ENCODE measurements at regions not wholly inside any gene's neighbourhood (a gene's known extent, or its start where the extent isn't known, plus 50 kb on each side); places are given as distances from the start of the nearest gene placed in this dataset.

- TF ChIP-seq ZBTB21 (tag by site-specific recombination; IDR thresholded peaks at IDR 0.05) = no peak
- no peak for TF ChIP-seq KLF1 (tag by site-specific recombination; IDR thresholded peaks at IDR 0.05)
- TF ChIP-seq ZBTB7A (tag by site-specific recombination; IDR thresholded peaks at IDR 0.05; ENCODE audit: low read depth) = no peak
- no peak for TF ChIP-seq ELK4 (IDR thresholded peaks at IDR 0.05; ENCODE audit: borderline replicate concordance, low read depth, low read length)
- TF ChIP-seq ZFP41 (tag by site-specific recombination; IDR thresholded peaks at IDR 0.05; ENCODE audit: borderline replicate concordance) = no peak
- no peak for TF ChIP-seq ZNF600 (tag by site-specific recombination; IDR thresholded peaks at IDR 0.05)
- no peak for TF ChIP-seq GLI4 (tag by site-specific recombination; IDR thresholded peaks at IDR 0.05)
- TF ChIP-seq ZNF660 (tag by site-specific recombination; IDR thresholded peaks at IDR 0.05) = no peak
- no peak for TF ChIP-seq ZSCAN5A (tag by site-specific recombination; IDR thresholded peaks at IDR 0.05)
- no peak for TF ChIP-seq GLI2 (tag by site-specific recombination; IDR thresholded peaks at IDR 0.05; ENCODE audit: borderline replicate concordance, low read depth)
- TF ChIP-seq ZSCAN16 (tag by site-specific recombination; IDR thresholded peaks at IDR 0.05) = no peak
- TF ChIP-seq ZNF18 (tag by site-specific recombination; IDR thresholded peaks at IDR 0.05) = no peak
- no peak for TF ChIP-seq ZNF138 (tag by site-specific recombination; IDR thresholded peaks at IDR 0.05; ENCODE audit: borderline replicate concordance)
- no peak for TF ChIP-seq ZNF211 (tag by site-specific recombination; IDR thresholded peaks at IDR 0.05; ENCODE audit: low read depth)
- no peak for TF ChIP-seq PATZ1 (tag by site-specific recombination; IDR thresholded peaks at IDR 0.05)
- TF ChIP-seq ZNF223 (tag by site-specific recombination; IDR thresholded peaks at IDR 0.05) = no peak
- TF ChIP-seq YY2 (tag by site-specific recombination; IDR thresholded peaks at IDR 0.05) = no peak
- no peak for TF ChIP-seq ZNF16 (tag by site-specific recombination; IDR thresholded peaks at IDR 0.05; ENCODE audit: low read depth)
- TF ChIP-seq, protein P1, sequence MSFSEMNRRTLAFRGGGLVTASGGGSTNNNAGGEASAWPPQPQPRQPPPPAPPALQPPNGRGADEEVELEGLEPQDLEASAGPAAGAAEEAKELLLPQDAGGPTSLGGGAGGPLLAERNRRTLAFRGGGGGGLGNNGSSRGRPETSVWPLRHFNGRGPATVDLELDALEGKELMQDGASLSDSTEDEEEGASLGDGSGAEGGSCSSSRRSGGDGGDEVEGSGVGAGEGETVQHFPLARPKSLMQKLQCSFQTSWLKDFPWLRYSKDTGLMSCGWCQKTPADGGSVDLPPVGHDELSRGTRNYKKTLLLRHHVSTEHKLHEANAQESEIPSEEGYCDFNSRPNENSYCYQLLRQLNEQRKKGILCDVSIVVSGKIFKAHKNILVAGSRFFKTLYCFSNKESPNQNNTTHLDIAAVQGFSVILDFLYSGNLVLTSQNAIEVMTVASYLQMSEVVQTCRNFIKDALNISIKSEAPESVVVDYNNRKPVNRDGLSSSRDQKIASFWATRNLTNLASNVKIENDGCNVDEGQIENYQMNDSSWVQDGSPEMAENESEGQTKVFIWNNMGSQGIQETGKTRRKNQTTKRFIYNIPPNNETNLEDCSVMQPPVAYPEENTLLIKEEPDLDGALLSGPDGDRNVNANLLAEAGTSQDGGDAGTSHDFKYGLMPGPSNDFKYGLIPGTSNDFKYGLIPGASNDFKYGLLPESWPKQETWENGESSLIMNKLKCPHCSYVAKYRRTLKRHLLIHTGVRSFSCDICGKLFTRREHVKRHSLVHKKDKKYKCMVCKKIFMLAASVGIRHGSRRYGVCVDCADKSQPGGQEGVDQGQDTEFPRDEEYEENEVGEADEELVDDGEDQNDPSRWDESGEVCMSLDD (tag by site-specific recombination; IDR thresholded peaks at IDR 0.05) = no peak
Observed at GRCh38 chr7:81616951-81617350, 152.9 kb downstream of the HGF start.

More at GRCh38 chr7:81616951-81617350, 152.9 kb downstream of the HGF start:
- Histone ChIP-seq H3K36me3 (ENCODE audit: control insufficient read depth in 2 of 2, insufficient read depth in 1 of 2, low read length in 2 of 2) (no peaks in the 10 kb centered on the region), H3K4me1 (ENCODE audit: control insufficient read depth, insufficient read depth, low read length) (no peaks in the 10 kb centered on the region), H3K27ac (ENCODE audit: extremely low read depth, low read depth, low read length) (no peak overlapping the region), H3K4me3 (ENCODE audit: low read depth, low read length) (no peak overlapping the region), H3K9me3 (ENCODE audit: control insufficient read depth, insufficient read depth, low read depth, low read length) (no peaks in the 10 kb centered on the region)
- CTCF ChIA-PET = no interaction called here
- POLR2A ChIA-PET = no interaction called here
